OCI-LY1 (cell line): ENCODE measurements at regions not wholly inside any gene's neighbourhood (a gene's known extent, or its start where the extent isn't known, plus 50 kb on each side); places are given as distances from the start of the nearest gene placed in this dataset.

Experiments used
- H2AFZ ChIP-seq: fragments of 200-600 bp; sonication (generic), shearing (Covaris generic); 2 replicates; pipeline ENCODE4 v1.6.0; 2014; ENCODE audit warnings: antibody characterized with exemption, mild to moderate bottlenecking, low read length
- H3F3A ChIP-seq: fragments of 200-600 bp; sonication (generic), shearing (Covaris generic); 2 replicates; pipeline ENCODE4 v1.6.0; 2014; ENCODE audit warnings: mild to moderate bottlenecking, antibody characterized with exemption, low read length, moderate library complexity; ENCODE audit not compliant: insufficient read depth
- H3K27ac ChIP-seq: fragments of 200-600 bp; sonication (generic); 2 replicates; pipeline ENCODE4 v1.5.1; 2014; ENCODE audit warnings: low read length, mixed run types, mild to moderate bottlenecking, low read depth; ENCODE audit not compliant: poor library complexity, severe bottlenecking
- H3K27me3 ChIP-seq: fragments of 200-600 bp; sonication (generic); 2 replicates; pipeline ENCODE4 v1.6.0; 2014; ENCODE audit warnings: antibody characterized with exemption, mild to moderate bottlenecking, low read length, moderate library complexity; ENCODE audit not compliant: insufficient read depth
- H3K36me3 ChIP-seq: fragments of 200-600 bp; sonication (generic); 2 replicates; pipeline ENCODE4 v1.6.1; 2014; ENCODE audit warnings: mild to moderate bottlenecking, antibody characterized with exemption, low read length, moderate library complexity, mixed read lengths; ENCODE audit not compliant: insufficient read depth
- H3K4me1 ChIP-seq: fragments of 200-600 bp; sonication (generic); 2 replicates; pipeline ENCODE4 v1.5.1; 2014; ENCODE audit warnings: mild to moderate bottlenecking, low read length, moderate library complexity; ENCODE audit not compliant: insufficient read depth, severe bottlenecking
- H3K4me2 ChIP-seq: fragments of 200-600 bp; sonication (generic), shearing (Covaris generic); 2 replicates; pipeline ENCODE4 v1.6.1; 2014; ENCODE audit warnings: low read length
- H3K4me3 ChIP-seq: fragments of 200-600 bp; sonication (generic); 2 replicates; pipeline ENCODE4 v1.5.1; 2014; ENCODE audit warnings: low read length, low read depth, mild to moderate bottlenecking, mixed read lengths; ENCODE audit not compliant: poor library complexity, severe bottlenecking
- H3K79me2 ChIP-seq: fragments of 200-600 bp; shearing (Covaris generic); 2 replicates; pipeline ENCODE4 v1.6.1; 2016; ENCODE audit warnings: mixed run types, low read length, mixed read lengths; ENCODE audit not compliant: insufficient read depth
- H3K9ac ChIP-seq: fragments of 200-600 bp; sonication (generic), shearing (Covaris generic); 2 replicates; pipeline ENCODE4 v1.6.1; 2014; ENCODE audit warnings: mild to moderate bottlenecking, low read length, mixed read lengths
- H3K9me2 ChIP-seq: fragments of 200-600 bp; sonication (generic), shearing (Covaris generic); 2 replicates; pipeline ENCODE4 v1.6.1; 2014; ENCODE audit warnings: low read depth, mild to moderate bottlenecking, low read length, mixed read lengths
- H3K9me3 ChIP-seq: fragments of 200-600 bp; shearing (Covaris generic); 2 replicates; pipeline ENCODE4 v1.6.1; 2014; ENCODE audit warnings: low read length, mixed read lengths
- H4K20me1 ChIP-seq: fragments of 200-600 bp; sonication (generic), shearing (Covaris generic); 2 replicates; pipeline ENCODE4 v1.6.0; 2016; ENCODE audit warnings: mild to moderate bottlenecking, low read length; ENCODE audit not compliant: insufficient read depth
- CTCF ChIP-seq: fragments of 200-600 bp; sonication (generic), shearing (Covaris generic); IDR thresholded peaks from 2 replicates; pipeline ENCODE4 v1.5.1; 2017; ENCODE audit warnings: mild to moderate bottlenecking, antibody characterized with exemption, low read length, moderate library complexity, mixed read lengths
- EZH2 ChIP-seq: fragments of 200-600 bp; sonication (generic), shearing (Covaris generic); IDR thresholded peaks from 2 replicates; pipeline ENCODE4 v1.8.0; 2017; ENCODE audit warnings: borderline replicate concordance, mixed run types, mild to moderate bottlenecking, antibody characterized with exemption, low read length, moderate library complexity, mixed read lengths

GRCh38 chr17:5823219-5823618 lies 238.9 kb upstream of the NLRP1 start:
- H3F3A ChIP-seq, result no peaks in the 10 kb centered on the region
- H3K4me2 ChIP-seq, result no peak overlapping the region
- no peaks in the 10 kb centered on the region for H3K4me1 ChIP-seq
- H3K9me2 ChIP-seq, result no peaks in the 10 kb centered on the region
- H4K20me1 ChIP-seq, result no peaks in the 10 kb centered on the region
- no peaks in the 10 kb centered on the region for H3K36me3 ChIP-seq
- H3K4me3 ChIP-seq, result no peak overlapping the region
- no peaks in the 10 kb centered on the region for H3K79me2 ChIP-seq
- TF ChIP-seq EZH2, result no peak
- TF ChIP-seq CTCF, result no peak
- no peaks in the 10 kb centered on the region for H3K27me3 ChIP-seq
- no peak overlapping the region for H3K9ac ChIP-seq
- no peaks in the 10 kb centered on the region for H3K9me3 ChIP-seq
- no peak overlapping the region for H3K27ac ChIP-seq
- H2AFZ ChIP-seq, result no peak overlapping the region

GRCh38 chr17:5825717-5826330 lies 241.5 kb upstream of the NLRP1 start:
- TF ChIP-seq EZH2 (no peak), CTCF (no peak)
- H3K9ac ChIP-seq, result no peak overlapping the region
- no peaks in the 10 kb centered on the region for H3K9me3 ChIP-seq
- H3K36me3 ChIP-seq, result no peaks in the 10 kb centered on the region
- no peak overlapping the region for H3K27ac ChIP-seq
- H3K4me1 ChIP-seq, result no peaks in the 10 kb centered on the region
- H3K27me3 ChIP-seq, result no peaks in the 10 kb centered on the region
- no peaks in the 10 kb centered on the region for H3F3A ChIP-seq
- no peak overlapping the region for H3K4me2 ChIP-seq
- no peak overlapping the region for H2AFZ ChIP-seq
- no peaks in the 10 kb centered on the region for H3K9me2 ChIP-seq
- H3K79me2 ChIP-seq, result no peaks in the 10 kb centered on the region
- H3K4me3 ChIP-seq, result no peak overlapping the region
- no peaks in the 10 kb centered on the region for H4K20me1 ChIP-seq

GRCh38 chr17:5826384-5826783 lies 242.1 kb upstream of the NLRP1 start:
- H3K4me2 ChIP-seq, result no peak overlapping the region
- H2AFZ ChIP-seq, result no peak overlapping the region
- H3K9me3 ChIP-seq, result no peaks in the 10 kb centered on the region
- H3K9ac ChIP-seq, result no peak overlapping the region
- H3K4me3 ChIP-seq, result no peak overlapping the region
- H4K20me1 ChIP-seq, result no peaks in the 10 kb centered on the region
- no peaks in the 10 kb centered on the region for H3K27me3 ChIP-seq
- no peaks in the 10 kb centered on the region for H3K4me1 ChIP-seq
- no peak overlapping the region for H3K27ac ChIP-seq
- no peaks in the 10 kb centered on the region for H3K79me2 ChIP-seq
- H3K36me3 ChIP-seq, result no peaks in the 10 kb centered on the region
- H3F3A ChIP-seq, result no peaks in the 10 kb centered on the region
- H3K9me2 ChIP-seq, result no peaks in the 10 kb centered on the region
- TF ChIP-seq EZH2, result no peak
- TF ChIP-seq CTCF, result no peak
